ENCODE measurements at regions not wholly inside any gene's neighbourhood (a gene's known extent, or its start where the extent isn't known, plus 50 kb on each side); places are given as distances from the start of the nearest gene placed in this dataset.

DNA sequence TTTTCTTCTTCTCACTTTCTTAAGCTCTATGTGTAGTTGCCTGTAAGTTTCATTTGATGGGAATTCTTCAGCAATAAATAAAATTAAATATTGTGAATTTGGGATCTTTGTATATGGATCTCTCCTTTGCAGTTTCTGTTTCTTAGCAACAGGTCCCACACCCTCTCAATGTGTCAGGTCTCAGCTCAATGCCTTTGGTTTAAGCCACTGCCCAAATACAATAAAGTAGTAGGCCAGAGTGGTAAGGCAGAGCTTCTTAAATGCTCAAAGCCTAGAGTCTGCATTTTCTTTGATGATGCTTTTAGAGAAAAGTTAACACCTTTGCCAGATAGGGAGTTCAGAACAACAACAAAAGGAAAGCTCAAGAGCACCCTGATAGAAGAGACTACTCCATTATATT is 343.7 kb downstream of the NSUN3 start:
- TF ChIP-seq, protein P1, sequence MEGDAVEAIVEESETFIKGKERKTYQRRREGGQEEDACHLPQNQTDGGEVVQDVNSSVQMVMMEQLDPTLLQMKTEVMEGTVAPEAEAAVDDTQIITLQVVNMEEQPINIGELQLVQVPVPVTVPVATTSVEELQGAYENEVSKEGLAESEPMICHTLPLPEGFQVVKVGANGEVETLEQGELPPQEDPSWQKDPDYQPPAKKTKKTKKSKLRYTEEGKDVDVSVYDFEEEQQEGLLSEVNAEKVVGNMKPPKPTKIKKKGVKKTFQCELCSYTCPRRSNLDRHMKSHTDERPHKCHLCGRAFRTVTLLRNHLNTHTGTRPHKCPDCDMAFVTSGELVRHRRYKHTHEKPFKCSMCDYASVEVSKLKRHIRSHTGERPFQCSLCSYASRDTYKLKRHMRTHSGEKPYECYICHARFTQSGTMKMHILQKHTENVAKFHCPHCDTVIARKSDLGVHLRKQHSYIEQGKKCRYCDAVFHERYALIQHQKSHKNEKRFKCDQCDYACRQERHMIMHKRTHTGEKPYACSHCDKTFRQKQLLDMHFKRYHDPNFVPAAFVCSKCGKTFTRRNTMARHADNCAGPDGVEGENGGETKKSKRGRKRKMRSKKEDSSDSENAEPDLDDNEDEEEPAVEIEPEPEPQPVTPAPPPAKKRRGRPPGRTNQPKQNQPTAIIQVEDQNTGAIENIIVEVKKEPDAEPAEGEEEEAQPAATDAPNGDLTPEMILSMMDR (IDR thresholded peaks at IDR 0.05; ENCODE audit: poor library complexity), result no peak
- TF ChIP-seq EZH2 (IDR thresholded peaks at IDR 0.05; ENCODE audit: borderline replicate concordance) (no peak), EZH2phosphoT487 (IDR thresholded peaks at IDR 0.05; ENCODE audit: low read depth, severe bottlenecking, unreplicated experiment) (no peak)
